Inflammatory macrophage treated with lipopolysaccharide for 1 hour (primary cell): ENCODE measurements at regions not wholly inside any gene's neighbourhood (a gene's known extent, or its start where the extent isn't known, plus 50 kb on each side); places are given as distances from the start of the nearest gene placed in this dataset.

Source experiments
- DNase-seq, 2 donors: peaks; one replicate each; pipeline ENCODE4 v3.0.0-alpha.2; 2020 to 2022

GRCh38 chr2:58569475-58570185 is 328.5 kb upstream of the FANCL start:
- no peak for DNase-seq

DNA sequence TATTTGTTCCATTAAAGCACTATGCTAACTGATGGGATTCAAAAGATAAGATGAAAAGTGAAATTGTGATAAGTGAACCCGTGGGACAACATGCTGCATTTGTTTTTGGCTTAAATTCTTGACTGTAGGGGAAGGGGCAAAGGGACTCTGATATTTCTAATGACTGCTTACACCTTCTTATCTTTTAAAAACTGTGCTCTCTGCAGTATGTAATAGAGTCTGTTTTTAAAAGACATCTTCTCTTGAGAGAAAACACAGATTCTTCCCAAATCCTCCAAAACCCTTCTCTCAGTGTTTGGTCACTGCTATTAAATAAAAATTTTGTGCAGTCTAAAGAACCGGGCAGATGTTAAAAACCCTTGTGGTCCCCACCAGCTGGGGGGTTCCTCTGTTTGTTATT is 327.8 kb upstream of the FANCL start:
- no peak for DNase-seq

- no peak for DNase-seq
These were observed 321.2 kb upstream of the FANCL start for GRCh38 chr2:58562276-58562675.

- DNase-seq, result no peak
These were observed 319.4 kb upstream of the FANCL start for GRCh38 chr2:58560531-58560930.

DNA sequence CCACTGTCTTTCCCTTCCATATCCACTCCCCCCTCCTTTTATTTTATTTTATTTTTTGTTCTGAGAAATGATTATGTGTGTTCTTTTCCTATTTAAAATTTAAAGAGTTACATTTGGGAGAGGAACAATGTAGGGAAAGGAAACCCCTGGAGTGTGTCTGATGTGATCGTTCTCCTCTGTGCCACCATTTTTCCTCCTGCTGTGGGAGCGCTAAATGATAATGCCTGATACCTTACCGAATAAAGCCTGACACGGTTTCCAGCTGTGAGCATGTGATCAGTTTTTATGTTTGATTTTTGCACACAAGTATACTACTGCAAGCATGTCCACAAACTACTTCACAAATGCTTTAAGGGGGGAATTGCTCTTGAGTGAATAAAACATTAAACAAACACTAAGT is 317.8 kb upstream of the FANCL start:
- no peak for DNase-seq

GRCh38 chr2:58557176-58557575 is 316.1 kb upstream of the FANCL start:
- no peak for DNase-seq

GRCh38 chr2:58553937-58554336 is 312.8 kb upstream of the FANCL start:
- DNase-seq, result no peak

- DNase-seq, result no peak
These were observed 312.4 kb upstream of the FANCL start for GRCh38 chr2:58553522-58553921.

DNA sequence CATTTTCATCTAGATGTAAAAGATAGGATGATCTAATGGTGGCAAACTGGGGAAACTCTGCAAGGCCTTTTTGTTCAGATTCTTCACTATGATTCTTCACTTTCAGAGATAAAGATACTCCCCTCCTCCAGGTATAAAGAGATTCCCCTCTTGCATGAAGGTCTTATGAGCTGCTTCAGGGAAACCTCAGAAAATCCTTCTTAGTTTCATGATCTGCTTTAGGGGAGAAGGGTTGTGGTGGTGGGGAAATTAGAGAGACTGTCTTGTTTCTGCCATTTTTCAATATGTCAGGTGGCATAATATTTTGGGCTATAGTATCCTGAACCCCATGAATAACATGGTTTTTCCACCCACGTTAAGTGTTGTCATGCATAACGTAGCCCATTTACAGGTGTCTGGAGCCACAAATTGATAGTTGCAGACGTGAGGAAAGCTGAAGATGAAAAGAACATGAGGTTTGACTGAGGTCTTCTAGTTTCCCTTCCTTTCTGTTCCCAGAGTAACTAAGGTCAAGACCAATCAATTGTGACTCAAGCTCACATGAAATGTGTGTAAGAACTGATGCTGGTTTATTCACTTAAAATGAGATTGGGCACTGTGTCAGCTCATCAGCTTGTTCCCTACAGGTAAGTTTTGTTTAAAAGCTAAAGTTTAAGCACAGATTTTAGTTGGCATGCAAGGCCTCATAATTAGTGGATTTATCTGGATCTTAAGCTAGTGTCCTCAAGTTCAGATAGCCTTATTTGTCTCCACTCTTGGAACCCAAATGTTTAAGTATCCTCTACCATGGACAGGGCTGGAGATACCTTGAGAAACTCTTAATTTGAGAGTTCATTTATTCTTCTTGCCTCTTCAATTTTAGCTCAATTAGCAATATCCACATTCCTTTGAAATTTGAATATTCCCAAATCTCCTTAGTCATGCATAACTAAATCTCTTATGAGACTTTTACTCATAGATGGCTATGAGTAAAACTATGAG is 304.5 kb upstream of the FANCL start:
- no peak for DNase-seq

DNA sequence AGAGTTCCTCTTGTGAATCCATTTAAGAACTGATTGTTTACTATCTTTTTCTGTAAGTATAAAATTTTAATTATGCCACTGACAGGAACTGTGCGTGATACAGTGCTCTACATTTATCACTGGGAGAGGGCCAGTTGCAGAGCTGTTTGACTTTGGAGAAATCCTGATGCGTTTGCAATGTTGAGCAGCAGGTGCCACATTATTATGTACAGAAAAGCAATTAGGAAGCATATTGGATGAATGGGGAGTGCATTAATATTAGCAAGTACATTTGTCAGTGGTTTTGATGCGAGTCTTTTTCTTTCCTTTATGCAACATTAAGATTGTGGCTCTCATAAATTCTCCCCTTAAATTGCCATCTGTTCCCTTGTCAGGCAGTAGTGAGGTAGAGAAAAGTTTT is 302.3 kb upstream of the FANCL start:
- no peak for DNase-seq

- no peak for DNase-seq
These were observed 300.4 kb upstream of the FANCL start for GRCh38 chr2:58541511-58541910.

GRCh38 chr2:58540681-58541080 is 299.6 kb upstream of the FANCL start:
- no peak for DNase-seq

GRCh38 chr2:58539973-58540372 is 298.8 kb upstream of the FANCL start:
- no peak for DNase-seq

DNA sequence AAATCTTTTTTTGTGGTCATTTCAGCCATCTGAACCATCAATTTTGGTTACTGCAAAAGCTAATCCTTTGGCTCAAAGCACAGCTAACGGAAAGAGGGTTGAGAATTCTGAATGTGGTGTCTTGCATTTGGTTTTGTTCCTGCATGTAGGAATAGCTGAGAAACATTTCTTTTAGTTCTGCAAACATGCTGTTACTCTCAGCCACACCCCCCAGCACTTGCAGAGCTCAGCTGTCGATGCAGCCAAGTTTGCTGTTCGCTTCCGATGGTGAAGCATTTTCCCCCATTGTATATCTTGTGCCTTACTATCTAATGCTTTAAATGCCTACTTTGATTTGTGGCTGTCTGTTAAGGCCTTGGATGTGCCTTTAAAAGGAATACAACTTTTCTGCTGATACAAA is 294.9 kb upstream of the FANCL start:
- DNase-seq, result no peak

DNA sequence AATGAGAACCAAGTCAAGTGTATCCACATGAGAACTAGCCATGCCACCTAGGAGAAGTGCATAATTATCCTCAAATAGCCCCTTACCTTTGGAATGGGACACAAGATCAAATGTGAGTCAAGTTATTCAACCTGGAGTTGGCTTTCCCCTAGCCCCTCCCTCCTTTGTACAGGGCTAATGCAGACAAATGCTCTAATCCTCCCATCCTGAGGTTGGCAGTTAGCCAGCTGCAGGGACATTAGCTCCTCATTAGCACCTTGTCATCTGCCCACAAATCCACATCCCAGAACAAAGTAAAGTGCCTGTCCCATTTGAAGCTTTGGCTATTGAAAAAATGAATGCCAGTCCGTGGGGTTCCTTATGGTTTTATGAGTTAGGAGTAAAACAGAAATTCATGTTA is 294.1 kb upstream of the FANCL start:
- no peak for DNase-seq

DNA sequence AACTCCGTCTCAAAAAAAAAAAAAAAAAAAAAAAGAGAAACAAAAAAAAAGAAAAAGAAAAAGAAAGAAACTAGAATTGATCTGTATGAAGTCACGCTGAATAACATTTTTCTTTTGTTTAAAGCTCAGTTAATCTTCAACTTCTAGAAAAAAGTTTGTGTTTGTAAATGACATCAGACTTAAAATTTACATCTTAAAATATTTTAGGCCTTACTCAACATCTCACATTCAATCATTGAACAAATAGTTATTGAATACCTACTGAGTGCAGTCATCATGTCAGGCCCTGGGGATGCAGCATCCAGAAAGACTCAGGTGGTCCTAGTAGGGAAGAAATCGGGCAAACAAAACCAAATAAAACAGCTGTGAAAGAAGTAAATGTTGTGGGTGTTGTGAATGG is 292.3 kb upstream of the FANCL start:
- DNase-seq, result no peak

DNA sequence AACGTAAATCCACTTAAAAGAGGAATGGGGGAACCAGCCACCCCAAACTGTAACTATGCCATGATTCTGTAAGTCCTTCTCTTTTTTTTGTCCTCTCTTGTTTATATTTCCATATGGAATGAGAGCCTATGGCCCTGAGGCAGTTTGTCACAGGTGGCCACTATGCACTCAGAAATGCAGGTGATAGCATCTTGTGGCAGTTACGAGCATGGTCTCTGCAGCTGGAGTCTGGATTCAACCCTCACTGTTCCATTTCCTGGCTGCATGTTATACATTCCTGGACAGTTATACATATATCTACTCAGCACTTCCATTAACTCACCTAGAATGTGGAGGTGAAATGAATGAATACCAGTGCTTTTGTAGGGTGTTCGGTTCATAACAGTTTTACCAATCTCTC is 291.5 kb upstream of the FANCL start:
- DNase-seq, result no peak

GRCh38 chr2:58527647-58528046 is 286.5 kb upstream of the FANCL start:
- no peak for DNase-seq

DNA sequence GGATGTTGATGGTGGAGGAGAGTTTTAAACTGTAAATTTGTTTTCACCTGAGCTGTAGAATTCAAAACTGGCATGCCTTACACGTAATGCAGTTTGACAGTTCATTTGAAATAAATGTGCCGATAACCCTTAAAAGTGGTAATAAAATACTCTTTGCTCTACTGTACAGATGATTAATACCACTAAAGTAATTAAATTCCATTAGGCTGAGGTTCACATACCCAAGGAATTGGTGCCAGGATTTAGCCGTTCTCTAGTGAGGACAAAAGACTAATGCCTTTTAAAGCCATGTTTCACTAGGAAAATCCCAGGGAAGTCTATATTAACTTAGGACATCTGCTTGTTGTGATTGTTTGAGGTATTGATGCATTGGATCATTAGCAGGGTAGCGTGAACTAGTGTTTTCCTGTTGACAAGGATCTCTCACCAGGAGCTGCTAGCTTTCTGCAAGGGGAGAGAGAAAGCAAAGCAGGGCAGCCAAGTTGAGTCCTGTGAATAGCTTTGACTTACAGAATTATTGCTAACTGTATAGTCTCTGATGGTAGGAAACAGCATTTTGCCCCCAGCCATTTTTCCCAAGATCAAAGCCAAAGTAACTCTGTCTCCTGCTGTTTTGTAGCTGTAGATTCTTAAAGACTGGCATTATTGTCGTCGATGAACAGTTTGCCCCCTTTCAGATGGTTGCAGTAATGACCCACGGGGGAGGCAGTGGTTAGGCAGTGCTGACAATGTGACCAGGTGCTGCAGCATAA is 280.9 kb upstream of the FANCL start:
- DNase-seq, result no peak

- no peak for DNase-seq
These were observed 279.8 kb upstream of the FANCL start for GRCh38 chr2:58520903-58521302.

- no peak for DNase-seq
These were observed 276.8 kb upstream of the FANCL start for GRCh38 chr2:58517881-58518280.

GRCh38 chr2:58516695-58517094 is 275.6 kb upstream of the FANCL start:
- no peak for DNase-seq

DNA sequence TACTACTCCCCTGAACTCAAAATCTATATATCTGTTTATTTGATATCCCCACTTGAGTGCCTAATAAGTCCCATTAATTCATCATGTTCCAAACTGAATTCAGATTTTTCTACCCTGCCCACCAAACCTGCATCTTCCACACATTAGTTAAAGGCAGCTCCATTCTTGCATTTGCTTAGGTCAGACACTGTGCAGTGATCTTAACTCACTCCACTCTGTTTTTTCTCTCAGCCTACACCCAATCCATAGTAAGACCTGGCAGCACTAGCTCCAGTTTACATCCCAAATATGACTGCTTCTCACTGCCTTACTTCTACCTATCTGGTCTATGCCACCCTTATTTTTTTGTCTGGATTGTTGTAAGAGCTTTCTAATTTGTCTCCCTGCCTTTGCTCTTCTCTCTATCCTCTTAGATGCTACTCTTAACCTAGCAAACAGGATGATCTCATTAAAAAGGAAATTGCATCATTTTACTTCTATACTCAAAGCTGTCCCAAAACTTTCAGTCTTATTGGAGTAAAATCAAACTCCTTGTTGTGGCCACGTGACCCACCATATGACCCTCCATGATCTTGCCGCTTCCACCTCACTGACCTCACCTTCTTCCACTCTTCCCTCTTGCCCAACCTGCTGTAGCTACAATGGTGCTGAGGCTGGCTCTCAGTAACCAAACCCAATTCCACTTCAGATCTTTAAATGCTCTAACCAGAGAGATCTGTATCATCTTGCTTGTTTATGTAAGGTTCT is 274.9 kb upstream of the FANCL start:
- no peak for DNase-seq
